NCI-H1436 (cell line): ENCODE measurements at regions not wholly inside any gene's neighbourhood (a gene's known extent, or its start where the extent isn't known, plus 50 kb on each side); places are given as distances from the start of the nearest gene placed in this dataset.

Source experiments
- DNase-seq: peaks from one replicate; lab custom pipeline; 2025; lab: John Stamatoyannopoulos, UW

DNA sequence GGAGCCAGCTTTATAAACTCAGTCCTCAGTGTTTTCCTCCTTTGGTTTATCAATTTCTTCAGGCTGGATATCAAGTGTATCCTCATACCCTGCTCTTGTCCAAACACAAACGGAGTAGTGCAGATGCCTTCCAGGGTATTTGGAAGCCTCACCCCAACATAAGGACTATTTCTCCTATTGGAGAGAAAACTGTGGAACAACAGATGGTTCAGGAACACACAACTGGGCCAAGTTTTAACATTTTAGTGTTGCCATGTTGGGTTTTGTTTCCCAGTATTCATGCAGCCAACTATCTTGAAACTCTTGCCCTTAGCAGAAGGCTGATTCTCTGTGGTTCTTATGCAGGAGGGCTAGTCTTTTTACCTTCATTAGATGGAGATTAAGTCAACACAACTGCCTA lies 398.1 kb downstream of the GABRB3 start:
- DNase-seq: no peak

- DNase-seq: no peak
These were observed 400.2 kb downstream of the GABRB3 start for GRCh38 chr15:26372706-26373105.

DNA sequence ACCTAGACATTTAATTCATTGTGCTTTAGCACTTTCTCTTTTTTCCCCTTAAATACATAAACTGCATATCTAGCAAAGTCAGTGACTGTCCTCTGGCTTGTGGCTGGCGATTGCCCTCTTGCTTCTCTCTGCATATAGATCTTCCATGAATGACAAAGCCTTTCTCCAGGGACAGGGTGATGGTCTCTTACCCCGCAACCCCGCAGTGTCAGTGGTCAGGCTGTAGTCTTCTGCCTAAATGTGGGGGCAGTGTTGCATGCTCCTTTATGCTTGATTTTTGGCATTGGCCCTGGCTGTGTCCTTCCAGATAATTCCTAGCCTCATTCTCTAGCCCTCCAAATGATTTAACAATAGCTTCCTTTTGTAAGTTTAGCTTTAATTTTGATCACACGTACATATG lies 407.8 kb downstream of the GABRB3 start:
- no peak for DNase-seq

GRCh38 chr15:26359855-26360254 lies 413.0 kb downstream of the GABRB3 start:
- no peak for DNase-seq

DNA sequence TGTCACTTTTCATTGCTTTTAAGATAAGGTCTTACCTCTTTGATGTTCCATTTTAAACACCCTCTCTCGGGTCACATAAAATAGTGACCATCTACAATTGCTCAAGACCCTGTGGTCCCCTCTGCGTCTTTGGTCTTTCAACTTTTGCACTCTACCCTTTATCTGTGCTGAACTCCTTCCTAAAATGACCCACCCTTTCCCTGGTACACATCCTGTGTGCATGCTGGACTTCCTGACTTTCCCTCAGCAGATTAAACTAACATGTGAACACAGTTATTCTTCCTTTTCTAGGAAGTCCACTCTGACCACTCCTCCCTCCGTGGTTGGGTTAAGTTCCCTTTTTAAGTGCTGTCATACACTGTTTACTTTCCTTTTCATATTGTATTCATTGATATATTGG lies 414.2 kb downstream of the GABRB3 start:
- no peak for DNase-seq

DNA sequence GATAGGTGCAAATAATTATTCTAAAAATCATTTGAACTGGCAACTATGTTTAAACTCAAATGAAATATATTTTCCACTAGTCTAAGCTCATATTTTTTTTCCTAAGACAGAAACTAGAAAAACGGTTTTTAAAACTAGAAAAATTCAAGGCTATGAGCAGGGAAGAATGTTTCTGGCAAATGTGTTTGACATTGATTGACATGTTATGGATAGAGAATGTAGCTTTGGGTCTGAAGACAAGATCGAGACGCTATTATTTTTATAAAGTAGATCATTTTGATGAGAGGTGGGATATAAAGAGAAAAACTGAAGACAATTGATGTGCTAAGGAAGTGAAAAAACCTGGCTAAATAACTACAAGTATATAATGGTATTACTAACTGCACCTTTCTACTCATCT lies 415.2 kb downstream of the GABRB3 start:
- DNase-seq: no peak

- no peak for DNase-seq
These were observed 417.3 kb downstream of the GABRB3 start for GRCh38 chr15:26355472-26356074.

GRCh38 chr15:26352909-26353308 lies 420.0 kb downstream of the GABRB3 start:
- DNase-seq: no peak

DNA sequence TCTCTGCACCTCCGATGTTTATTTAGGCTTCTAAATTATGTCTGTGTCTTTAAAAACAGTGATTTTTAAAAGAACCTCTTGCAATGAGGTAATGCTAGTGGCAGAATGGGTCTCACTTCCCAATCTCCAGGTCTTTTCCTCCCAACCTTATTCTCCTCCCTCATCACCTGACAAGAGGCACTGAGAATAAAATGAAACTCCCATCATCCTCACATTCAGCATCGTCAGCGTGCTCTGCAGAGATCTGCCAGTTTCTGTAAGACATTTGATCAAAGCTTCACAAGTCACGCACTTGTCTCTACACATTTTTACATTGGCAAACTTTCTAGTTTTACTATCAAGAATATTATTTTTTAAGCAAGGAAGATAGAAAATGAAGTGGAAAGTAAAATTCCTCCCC lies 420.5 kb downstream of the GABRB3 start:
- DNase-seq: no peak

GRCh38 chr15:26325495-26325894 lies 447.4 kb downstream of the GABRB3 start:
- no peak for DNase-seq

DNA sequence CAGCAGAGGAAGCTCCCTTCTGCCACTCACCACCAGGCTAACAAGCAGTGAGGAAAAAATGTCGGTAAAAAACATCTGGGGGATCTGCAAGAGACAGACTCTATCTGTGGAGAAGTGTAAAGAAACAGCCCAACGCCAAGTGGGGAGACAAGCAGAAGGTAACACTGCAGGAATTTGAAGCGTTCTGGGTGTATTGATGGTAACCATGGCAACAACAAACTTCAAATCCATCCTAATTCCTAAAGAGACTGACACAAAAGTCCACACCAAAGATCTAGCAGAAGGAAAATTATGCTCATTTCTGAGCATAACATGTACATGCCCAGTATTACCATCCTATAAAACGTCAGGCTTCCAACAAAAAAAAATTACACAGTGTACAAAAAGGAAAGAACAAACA lies 449.3 kb downstream of the GABRB3 start:
- DNase-seq: no peak

DNA sequence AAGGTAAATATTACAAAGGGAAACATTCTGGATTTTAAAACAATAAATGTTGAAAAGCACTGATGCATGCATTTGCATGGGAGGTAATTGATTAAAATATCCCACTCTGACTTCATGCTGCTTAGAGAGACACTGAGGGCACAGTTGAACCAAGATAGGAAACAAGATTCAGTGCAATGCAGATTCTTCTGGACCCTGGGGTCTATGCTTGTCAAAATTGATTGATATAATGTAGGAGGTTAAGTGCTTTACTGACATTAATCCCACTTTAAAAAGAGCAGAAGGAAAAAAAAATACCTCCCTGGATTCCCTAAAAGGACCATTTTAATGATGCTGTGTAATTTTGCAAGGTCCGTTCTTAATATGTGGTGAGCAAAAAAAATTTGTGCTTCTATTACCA lies 454.2 kb downstream of the GABRB3 start:
- DNase-seq: no peak

GRCh38 chr15:26314577-26314976 lies 451.4 kb upstream of the ATP10A start:
- DNase-seq: no peak

- DNase-seq: no peak
These were observed 448.6 kb upstream of the ATP10A start for GRCh38 chr15:26311710-26312236.

DNA sequence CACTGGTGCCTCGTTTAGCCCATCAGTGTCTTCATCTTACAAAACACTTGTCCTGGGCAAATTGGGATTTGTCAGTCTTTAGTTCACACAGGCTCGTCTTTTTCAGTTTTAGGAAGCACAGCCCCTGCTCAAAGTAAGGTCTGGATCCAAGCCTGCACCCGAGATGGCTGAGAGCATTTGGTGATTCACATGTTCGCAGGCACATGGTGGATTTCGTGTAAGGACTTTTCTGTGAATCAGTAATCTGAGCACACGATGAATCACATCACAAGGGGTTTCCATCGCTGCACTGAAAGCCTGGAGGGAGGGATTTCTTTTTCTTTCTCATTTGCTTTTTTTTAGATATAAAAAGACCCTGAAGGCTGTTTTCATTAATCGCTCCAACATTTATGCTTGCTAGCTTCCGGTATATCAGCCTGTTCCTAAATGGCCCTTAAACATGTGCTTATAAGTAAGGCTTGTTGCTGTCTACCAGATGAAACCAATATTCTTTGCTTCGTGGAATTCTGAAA lies 435.6 kb upstream of the ATP10A start:
- DNase-seq: no peak

- no peak for DNase-seq
These were observed 435.0 kb upstream of the ATP10A start for GRCh38 chr15:26298010-26298658.

DNA sequence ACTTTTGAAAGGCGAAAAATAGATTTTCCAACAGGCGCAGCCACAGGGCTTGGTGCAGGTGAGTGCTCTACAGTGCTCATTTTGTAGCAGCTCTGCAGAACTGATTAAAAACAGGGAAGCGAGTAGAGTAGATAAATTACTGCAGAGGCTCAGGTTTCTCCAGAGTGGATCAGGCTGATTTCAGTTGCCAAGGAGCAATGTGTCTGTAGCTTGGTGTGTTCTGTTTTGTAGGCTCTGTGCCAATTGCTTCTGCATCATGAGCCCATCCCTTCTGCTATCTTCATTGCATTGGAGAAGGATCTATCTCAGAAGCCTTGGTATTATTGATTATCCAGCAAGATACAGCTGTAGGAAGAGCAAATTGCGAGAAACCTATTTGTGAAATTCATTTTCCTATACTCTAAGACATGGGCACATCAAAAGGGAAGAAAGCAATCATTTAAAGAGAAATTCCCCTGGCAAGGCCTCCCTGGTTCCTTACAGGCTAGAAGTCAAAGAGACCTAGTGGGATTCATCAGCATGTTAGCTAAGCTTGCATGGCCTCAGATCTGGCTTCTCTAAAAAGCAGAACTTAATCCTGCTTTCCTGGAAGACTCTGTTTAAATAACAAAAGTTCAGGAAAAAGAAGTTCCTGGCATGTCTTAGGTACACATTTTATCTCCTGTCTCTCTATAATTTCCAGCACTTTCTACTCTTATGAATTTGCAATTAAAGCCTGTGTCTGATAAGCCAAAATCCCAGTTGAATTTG lies 432.4 kb upstream of the ATP10A start:
- DNase-seq: no peak

DNA sequence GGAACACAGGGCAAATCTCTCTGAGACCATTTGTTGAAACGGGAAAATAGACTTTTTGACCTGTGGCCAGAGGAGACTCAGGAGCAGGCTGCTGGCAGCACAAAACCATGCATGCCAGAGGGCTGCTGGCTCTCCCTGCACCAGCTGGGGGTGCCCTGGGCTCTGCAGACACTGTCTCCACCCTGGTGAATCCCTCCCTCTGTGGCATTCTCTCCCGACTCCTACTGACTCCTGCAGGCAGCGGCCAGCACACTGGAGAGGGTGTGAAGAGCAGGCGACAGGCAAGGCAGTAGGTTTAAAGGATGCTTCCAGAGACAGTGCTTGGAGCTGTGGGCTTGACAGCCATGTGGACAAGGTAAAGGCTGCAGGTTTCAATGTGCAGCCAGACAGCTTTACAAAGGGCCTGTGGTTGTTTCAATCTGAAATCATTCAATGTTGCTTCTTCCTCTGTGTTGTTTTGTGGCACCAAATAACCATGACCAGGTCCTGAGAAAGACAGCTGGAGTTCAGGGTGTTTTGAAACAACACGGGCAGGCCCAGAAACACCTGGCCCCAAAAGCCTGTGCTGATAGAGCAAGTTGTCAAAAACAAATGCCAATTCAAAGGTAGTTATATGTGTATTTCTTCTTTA lies 431.0 kb upstream of the ATP10A start:
- DNase-seq: no peak

DNA sequence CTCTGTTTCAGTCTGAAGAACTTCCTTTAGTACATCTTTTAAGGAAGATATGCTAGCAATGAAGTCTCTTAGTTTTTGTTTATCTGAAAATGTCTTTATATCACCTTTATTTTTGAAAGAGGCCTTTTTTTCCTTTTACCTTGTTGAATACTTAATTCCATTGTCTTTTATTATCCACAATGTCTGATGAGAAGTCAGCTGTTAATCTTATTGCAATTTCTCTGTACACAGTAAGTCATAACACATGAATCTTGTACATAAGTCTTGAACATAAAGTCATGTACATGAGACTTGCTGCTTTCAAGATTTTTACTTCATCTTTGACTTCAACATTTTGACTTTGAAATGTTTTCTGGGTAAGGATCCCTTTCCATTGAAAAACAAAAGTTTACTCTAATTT lies 424.3 kb upstream of the ATP10A start:
- no peak for DNase-seq

GRCh38 chr15:26280281-26280680 lies 417.2 kb upstream of the ATP10A start:
- no peak for DNase-seq

DNA sequence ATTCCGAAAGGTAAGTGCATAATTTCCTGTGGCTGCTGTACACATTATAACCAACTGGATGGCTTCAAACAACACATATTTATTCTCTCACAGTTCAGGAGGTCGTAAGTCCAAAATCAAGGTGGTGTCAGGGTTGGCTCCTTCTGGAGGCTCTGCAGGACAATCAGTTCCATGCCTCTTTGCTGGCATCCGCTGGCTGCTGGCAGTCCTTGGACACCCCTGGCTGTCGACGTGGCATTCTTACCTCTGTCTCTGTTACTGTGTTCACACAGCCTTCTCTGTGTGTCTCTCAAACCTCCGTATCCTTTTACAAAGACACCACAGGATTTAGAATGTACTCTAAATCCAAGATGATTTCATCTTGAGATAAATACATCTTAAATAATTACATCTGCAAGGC lies 398.8 kb upstream of the ATP10A start:
- no peak for DNase-seq

- DNase-seq: no peak
These were observed 398.3 kb upstream of the ATP10A start for GRCh38 chr15:26261413-26261812.
